OCI-LY1 (cell line): ENCODE measurements at regions not wholly inside any gene's neighbourhood (a gene's known extent, or its start where the extent isn't known, plus 50 kb on each side); places are given as distances from the start of the nearest gene placed in this dataset.

Source experiments
- H2AFZ ChIP-seq: fragments of 200-600 bp; sonication (generic), shearing (Covaris generic); 2 replicates; pipeline ENCODE4 v1.6.0; 2014; ENCODE audit warnings: antibody characterized with exemption, mild to moderate bottlenecking, low read length
- H3F3A ChIP-seq: fragments of 200-600 bp; sonication (generic), shearing (Covaris generic); 2 replicates; pipeline ENCODE4 v1.6.0; 2014; ENCODE audit warnings: mild to moderate bottlenecking, antibody characterized with exemption, low read length, moderate library complexity; ENCODE audit not compliant: insufficient read depth
- H3K27ac ChIP-seq: fragments of 200-600 bp; sonication (generic); 2 replicates; pipeline ENCODE4 v1.5.1; 2014; ENCODE audit warnings: low read length, mixed run types, mild to moderate bottlenecking, low read depth; ENCODE audit not compliant: poor library complexity, severe bottlenecking
- H3K27me3 ChIP-seq: fragments of 200-600 bp; sonication (generic); 2 replicates; pipeline ENCODE4 v1.6.0; 2014; ENCODE audit warnings: antibody characterized with exemption, mild to moderate bottlenecking, low read length, moderate library complexity; ENCODE audit not compliant: insufficient read depth
- H3K36me3 ChIP-seq: fragments of 200-600 bp; sonication (generic); 2 replicates; pipeline ENCODE4 v1.6.1; 2014; ENCODE audit warnings: mild to moderate bottlenecking, antibody characterized with exemption, low read length, moderate library complexity, mixed read lengths; ENCODE audit not compliant: insufficient read depth
- H3K4me1 ChIP-seq: fragments of 200-600 bp; sonication (generic); 2 replicates; pipeline ENCODE4 v1.5.1; 2014; ENCODE audit warnings: mild to moderate bottlenecking, low read length, moderate library complexity; ENCODE audit not compliant: insufficient read depth, severe bottlenecking
- H3K4me2 ChIP-seq: fragments of 200-600 bp; sonication (generic), shearing (Covaris generic); 2 replicates; pipeline ENCODE4 v1.6.1; 2014; ENCODE audit warnings: low read length
- H3K4me3 ChIP-seq: fragments of 200-600 bp; sonication (generic); 2 replicates; pipeline ENCODE4 v1.5.1; 2014; ENCODE audit warnings: low read length, low read depth, mild to moderate bottlenecking, mixed read lengths; ENCODE audit not compliant: poor library complexity, severe bottlenecking
- H3K79me2 ChIP-seq: fragments of 200-600 bp; shearing (Covaris generic); 2 replicates; pipeline ENCODE4 v1.6.1; 2016; ENCODE audit warnings: mixed run types, low read length, mixed read lengths; ENCODE audit not compliant: insufficient read depth
- H3K9ac ChIP-seq: fragments of 200-600 bp; sonication (generic), shearing (Covaris generic); 2 replicates; pipeline ENCODE4 v1.6.1; 2014; ENCODE audit warnings: mild to moderate bottlenecking, low read length, mixed read lengths
- H3K9me2 ChIP-seq: fragments of 200-600 bp; sonication (generic), shearing (Covaris generic); 2 replicates; pipeline ENCODE4 v1.6.1; 2014; ENCODE audit warnings: low read depth, mild to moderate bottlenecking, low read length, mixed read lengths
- H3K9me3 ChIP-seq: fragments of 200-600 bp; shearing (Covaris generic); 2 replicates; pipeline ENCODE4 v1.6.1; 2014; ENCODE audit warnings: low read length, mixed read lengths
- H4K20me1 ChIP-seq: fragments of 200-600 bp; sonication (generic), shearing (Covaris generic); 2 replicates; pipeline ENCODE4 v1.6.0; 2016; ENCODE audit warnings: mild to moderate bottlenecking, low read length; ENCODE audit not compliant: insufficient read depth
- EZH2 ChIP-seq: fragments of 200-600 bp; sonication (generic), shearing (Covaris generic); IDR thresholded peaks from 2 replicates; pipeline ENCODE4 v1.8.0; 2017; ENCODE audit warnings: borderline replicate concordance, mixed run types, mild to moderate bottlenecking, antibody characterized with exemption, low read length, moderate library complexity, mixed read lengths
- TF ChIP-seq, protein P1 (sequence below): fragments of 200-600 bp; sonication (generic), shearing (Covaris generic); IDR thresholded peaks from 2 replicates; pipeline ENCODE4 v1.5.1; 2017; ENCODE audit warnings: mild to moderate bottlenecking, antibody characterized with exemption, low read length, moderate library complexity, mixed read lengths

DNA sequence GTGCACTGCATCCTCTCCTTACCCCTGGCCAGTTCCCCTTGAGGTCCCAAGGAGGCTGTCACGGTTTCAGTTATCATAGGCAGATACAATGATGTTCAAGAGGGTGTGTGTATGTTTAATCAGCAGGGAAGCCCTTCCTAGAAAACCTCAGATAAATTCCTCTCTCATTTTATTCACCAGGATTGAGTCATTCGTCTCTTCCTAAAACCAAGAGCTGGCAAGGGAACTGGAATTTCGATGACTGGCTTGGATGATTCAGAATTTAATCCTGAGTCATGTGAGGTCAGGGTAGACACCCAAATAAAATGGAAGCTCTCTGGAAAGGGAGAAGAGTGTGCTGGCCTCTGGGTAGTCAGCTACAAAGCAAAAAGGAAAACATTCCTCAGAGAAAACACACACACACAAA, 106.2 kb upstream of the RAPGEF2 start:
- H3K36me3 ChIP-seq = no peaks in the 10 kb centered on the region
- no peaks in the 10 kb centered on the region for H4K20me1 ChIP-seq
- H3K9ac ChIP-seq = no peak overlapping the region
- no peaks in the 10 kb centered on the region for H3K9me3 ChIP-seq
- H3K4me2 ChIP-seq = no peak overlapping the region
- H3K79me2 ChIP-seq = no peaks in the 10 kb centered on the region
- H3K4me3 ChIP-seq = no peak overlapping the region
- TF ChIP-seq, protein P1, sequence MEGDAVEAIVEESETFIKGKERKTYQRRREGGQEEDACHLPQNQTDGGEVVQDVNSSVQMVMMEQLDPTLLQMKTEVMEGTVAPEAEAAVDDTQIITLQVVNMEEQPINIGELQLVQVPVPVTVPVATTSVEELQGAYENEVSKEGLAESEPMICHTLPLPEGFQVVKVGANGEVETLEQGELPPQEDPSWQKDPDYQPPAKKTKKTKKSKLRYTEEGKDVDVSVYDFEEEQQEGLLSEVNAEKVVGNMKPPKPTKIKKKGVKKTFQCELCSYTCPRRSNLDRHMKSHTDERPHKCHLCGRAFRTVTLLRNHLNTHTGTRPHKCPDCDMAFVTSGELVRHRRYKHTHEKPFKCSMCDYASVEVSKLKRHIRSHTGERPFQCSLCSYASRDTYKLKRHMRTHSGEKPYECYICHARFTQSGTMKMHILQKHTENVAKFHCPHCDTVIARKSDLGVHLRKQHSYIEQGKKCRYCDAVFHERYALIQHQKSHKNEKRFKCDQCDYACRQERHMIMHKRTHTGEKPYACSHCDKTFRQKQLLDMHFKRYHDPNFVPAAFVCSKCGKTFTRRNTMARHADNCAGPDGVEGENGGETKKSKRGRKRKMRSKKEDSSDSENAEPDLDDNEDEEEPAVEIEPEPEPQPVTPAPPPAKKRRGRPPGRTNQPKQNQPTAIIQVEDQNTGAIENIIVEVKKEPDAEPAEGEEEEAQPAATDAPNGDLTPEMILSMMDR = no peak
- no peak for TF ChIP-seq EZH2
- no peaks in the 10 kb centered on the region for H3K4me1 ChIP-seq
- no peak overlapping the region for H3K27ac ChIP-seq
- H3K9me2 ChIP-seq = no peaks in the 10 kb centered on the region
- H3F3A ChIP-seq = no peaks in the 10 kb centered on the region
- no peak overlapping the region for H2AFZ ChIP-seq
- no peaks in the 10 kb centered on the region for H3K27me3 ChIP-seq

DNA sequence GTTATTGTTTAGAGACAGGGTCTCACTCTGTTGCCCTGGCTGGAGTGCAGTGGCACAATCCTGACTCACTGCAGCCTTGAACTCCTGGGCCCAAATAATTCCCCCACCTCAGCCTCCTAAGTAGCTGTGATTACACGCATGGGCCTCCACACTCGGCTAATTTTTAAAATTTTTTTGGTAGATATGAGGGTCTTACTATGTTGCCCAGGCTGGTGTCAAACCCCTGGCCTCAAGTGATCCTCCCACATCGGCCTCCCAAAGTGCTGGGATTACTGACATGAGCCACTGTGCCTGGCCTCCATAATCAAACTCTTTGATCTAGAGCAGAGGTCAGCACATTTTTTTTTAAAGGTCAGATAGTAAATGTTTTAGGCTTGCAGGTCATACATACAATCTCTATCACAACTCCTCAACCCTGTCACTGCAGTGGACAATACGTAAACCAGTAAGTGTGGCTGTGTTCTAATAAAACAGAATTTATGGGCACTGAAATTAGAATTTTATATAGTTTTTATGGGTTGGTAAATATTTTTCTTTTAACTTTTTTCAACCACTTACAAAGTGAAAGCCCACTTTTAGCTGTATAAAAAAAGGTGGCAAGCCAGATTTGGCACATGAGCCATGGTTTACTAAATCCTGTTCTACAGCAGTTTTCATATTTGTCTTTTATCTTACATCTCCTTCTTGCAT, 105.1 kb upstream of the RAPGEF2 start:
- no peaks in the 10 kb centered on the region for H3K9me3 ChIP-seq
- no peaks in the 10 kb centered on the region for H3K36me3 ChIP-seq
- H3K4me2 ChIP-seq = no peak overlapping the region
- H3K79me2 ChIP-seq = no peaks in the 10 kb centered on the region
- no peaks in the 10 kb centered on the region for H3F3A ChIP-seq
- H3K9me2 ChIP-seq = no peaks in the 10 kb centered on the region
- no peak overlapping the region for H3K27ac ChIP-seq
- TF ChIP-seq EZH2 = no peak
- TF ChIP-seq, protein P1 = no peak
- H3K27me3 ChIP-seq = no peaks in the 10 kb centered on the region
- H2AFZ ChIP-seq = no peak overlapping the region
- no peaks in the 10 kb centered on the region for H4K20me1 ChIP-seq
- H3K4me1 ChIP-seq = no peaks in the 10 kb centered on the region
- no peak overlapping the region for H3K4me3 ChIP-seq
- no peak overlapping the region for H3K9ac ChIP-seq

DNA sequence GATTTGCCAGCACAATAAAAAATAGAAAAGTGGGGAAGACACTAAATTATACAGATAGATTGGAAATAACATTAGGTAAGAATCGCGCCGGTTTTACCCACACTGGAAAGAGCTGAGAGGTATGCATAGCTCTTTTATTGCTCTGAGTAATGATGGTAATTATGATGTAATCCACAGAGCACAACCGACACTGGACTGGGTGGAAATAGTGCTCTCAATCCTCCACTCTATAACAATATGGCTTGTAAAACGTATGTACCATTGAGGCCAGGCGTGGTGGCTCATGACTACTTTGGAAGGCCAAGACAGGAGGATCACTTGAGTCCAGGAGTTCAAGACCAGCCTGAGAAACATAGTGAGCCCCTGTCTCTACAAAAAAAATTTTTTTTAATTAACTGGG, 104.3 kb upstream of the RAPGEF2 start:
- Histone ChIP-seq H3K4me1 (no peaks in the 10 kb centered on the region), H4K20me1 (no peaks in the 10 kb centered on the region), H3K79me2 (no peaks in the 10 kb centered on the region), H3K27ac (no peak overlapping the region), H3K36me3 (no peaks in the 10 kb centered on the region), H3K9me3 (no peaks in the 10 kb centered on the region), H3K4me2 (no peak overlapping the region), H2AFZ (no peak overlapping the region), H3F3A (no peaks in the 10 kb centered on the region), H3K4me3 (no peak overlapping the region), H3K9me2 (no peaks in the 10 kb centered on the region), H3K27me3 (no peaks in the 10 kb centered on the region), H3K9ac (no peak overlapping the region)
- TF ChIP-seq, protein P1 = no peak
- no peak for TF ChIP-seq EZH2
